ENCODE measurements at regions not wholly inside any gene's neighbourhood (a gene's known extent, or its start where the extent isn't known, plus 50 kb on each side); places are given as distances from the start of the nearest gene placed in this dataset.
"Not testable (repeated sequence)": the region's sequence is repeated elsewhere in the genome, so short reads cannot be mapped to it uniquely, and the experiment has no call there.

DNA sequence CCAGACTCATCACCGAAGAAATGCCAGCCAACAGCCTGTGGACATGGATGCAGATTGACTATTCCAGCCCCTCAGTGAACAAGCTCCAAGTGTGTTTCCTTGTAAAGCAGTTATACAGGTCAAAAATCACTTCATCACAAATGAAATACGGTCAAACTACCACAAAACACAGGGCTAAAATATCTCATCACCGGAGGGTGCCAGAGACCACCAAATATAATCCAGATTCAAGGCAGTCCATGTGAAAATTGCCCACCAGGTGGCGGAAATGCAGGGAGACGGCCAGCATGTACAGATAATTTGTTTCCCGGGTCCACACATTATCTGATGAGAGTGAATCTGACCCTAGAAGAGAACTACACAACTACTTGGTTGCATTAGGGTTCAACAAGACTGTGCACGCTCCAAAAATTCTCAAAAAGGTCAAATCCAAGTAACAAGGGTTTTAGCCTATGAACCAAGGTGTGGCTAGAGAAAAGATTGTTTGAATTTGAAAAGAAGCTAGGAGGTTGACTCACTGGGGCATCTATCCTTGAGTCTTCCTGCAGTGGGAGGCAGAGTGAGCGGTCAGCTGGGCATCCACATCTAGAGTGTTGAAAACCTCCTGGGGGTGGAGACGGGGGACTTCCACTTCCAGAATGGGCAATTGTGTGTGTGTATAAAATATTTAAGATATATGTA lies 71.7 kb downstream of the IGLL5 start:
- H3K4me3 ChIP-seq (ENCODE audit: low read depth, low read length): no peak overlapping the region
- TF ChIP-seq, protein P1, sequence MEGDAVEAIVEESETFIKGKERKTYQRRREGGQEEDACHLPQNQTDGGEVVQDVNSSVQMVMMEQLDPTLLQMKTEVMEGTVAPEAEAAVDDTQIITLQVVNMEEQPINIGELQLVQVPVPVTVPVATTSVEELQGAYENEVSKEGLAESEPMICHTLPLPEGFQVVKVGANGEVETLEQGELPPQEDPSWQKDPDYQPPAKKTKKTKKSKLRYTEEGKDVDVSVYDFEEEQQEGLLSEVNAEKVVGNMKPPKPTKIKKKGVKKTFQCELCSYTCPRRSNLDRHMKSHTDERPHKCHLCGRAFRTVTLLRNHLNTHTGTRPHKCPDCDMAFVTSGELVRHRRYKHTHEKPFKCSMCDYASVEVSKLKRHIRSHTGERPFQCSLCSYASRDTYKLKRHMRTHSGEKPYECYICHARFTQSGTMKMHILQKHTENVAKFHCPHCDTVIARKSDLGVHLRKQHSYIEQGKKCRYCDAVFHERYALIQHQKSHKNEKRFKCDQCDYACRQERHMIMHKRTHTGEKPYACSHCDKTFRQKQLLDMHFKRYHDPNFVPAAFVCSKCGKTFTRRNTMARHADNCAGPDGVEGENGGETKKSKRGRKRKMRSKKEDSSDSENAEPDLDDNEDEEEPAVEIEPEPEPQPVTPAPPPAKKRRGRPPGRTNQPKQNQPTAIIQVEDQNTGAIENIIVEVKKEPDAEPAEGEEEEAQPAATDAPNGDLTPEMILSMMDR (IDR thresholded peaks at IDR 0.05; ENCODE audit: low read depth, low read length): peak; percentile 97
- no peaks in the 10 kb centered on the region for H3K4me1 ChIP-seq
- DNase-seq: peak; percentile 84
- H3K27me3 ChIP-seq: peaks cover under 1% of the 10 kb centered on the region; the same call in 1 of the 2 replicates
- H3K36me3 ChIP-seq: no peaks in the 10 kb centered on the region
- H3K9me3 ChIP-seq: no peaks in the 10 kb centered on the region

DNA sequence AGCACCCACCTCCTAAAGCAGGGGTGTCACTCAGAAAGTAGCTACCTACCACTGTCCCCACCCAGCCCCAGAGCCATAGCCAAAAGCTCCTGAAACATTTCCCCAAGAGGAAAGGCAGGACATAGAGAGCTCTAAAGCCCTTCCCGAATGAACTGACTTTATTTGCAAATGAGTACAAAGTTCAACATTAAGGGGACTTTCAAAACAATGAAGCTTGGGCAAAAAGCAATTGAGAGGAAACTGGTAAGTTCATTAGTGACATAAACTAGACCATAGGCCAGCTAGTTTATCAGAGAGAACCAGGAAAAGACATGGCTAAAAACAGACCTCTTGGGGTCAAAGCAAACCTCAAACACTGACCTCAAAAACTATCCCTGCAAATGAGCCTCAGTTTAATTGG lies 72.7 kb downstream of the IGLL5 start:
- Histone ChIP-seq H3K9me3 (no peaks in the 10 kb centered on the region), H3K36me3 (no peaks in the 10 kb centered on the region), H3K27me3 (no peaks in the 10 kb centered on the region; the same call in 1 of the 2 replicates)

DNA sequence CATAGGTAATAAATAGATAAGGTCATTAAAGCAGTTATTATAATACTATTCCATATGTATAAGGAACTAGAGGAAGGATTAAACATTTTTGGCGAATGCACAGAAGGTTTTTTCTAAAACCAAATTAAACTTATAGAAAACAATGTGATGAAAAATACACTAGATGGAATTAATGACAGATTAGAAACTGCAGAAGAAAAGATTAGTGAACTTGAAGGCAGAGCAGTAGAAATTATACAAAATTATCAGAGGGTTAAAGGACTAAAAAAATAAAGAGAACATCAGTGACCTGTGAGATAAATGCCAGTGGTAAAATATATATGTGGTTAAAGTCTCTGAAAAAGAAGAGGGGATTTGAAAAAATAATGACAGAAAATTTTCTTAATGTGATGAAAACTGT lies 74.0 kb downstream of the IGLL5 start:
- Histone ChIP-seq H3K9me3 (no peaks in the 10 kb centered on the region), H3K4me1 (no peaks in the 10 kb centered on the region), H3K27me3 (peaks cover 3% of the 10 kb centered on the region; the same call in 1 of the 2 replicates), H3K4me3 (ENCODE audit: low read depth, low read length) (no peak overlapping the region), H3K36me3 (no peaks in the 10 kb centered on the region)
- TF ChIP-seq, protein P1 (IDR thresholded peaks at IDR 0.05; ENCODE audit: low read depth, low read length): no peak
- DNase-seq: no peak

More for the DNA sequence above, 72.7 kb downstream of the IGLL5 start:
- Histone ChIP-seq H3K4me1 (no peaks in the 10 kb centered on the region), H3K4me3 (ENCODE audit: low read depth, low read length) (no peak overlapping the region)
- DNase-seq: no peak
- TF ChIP-seq, protein P1 (IDR thresholded peaks at IDR 0.05; ENCODE audit: low read depth, low read length): no peak

DNA sequence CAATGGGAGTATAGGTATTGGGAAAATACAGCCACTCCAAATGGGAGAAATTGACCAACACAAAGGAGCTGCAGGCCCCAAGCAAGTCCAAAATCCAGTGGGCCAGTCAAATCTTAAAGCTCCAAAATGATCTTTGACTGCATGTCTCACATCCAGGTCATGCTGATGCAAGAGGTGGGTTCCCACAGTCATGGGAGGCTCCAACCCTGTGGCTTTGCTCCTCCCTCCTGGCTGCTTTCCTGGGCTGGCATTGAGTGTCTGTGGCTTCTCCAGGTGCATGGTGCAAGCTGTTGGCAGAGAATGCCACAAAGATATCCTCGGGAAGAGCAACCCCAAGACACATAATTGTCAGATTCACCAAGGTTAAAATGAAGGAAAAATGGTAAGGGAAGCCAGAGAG lies 80.8 kb downstream of the IGLL5 start:
- H3K4me1 ChIP-seq: no peaks in the 10 kb centered on the region
- TF ChIP-seq, protein P1 (IDR thresholded peaks at IDR 0.05; ENCODE audit: low read depth, low read length): no peak
- H3K36me3 ChIP-seq: no peaks in the 10 kb centered on the region
- DNase-seq: no peak
- peaks cover 3% of the 10 kb centered on the region; the same call in 1 of the 2 replicates for H3K9me3 ChIP-seq
- no peak overlapping the region for H3K4me3 ChIP-seq (ENCODE audit: low read depth, low read length)
- H3K27me3 ChIP-seq: peaks cover 3% of the 10 kb centered on the region; the same call in 1 of the 2 replicates

DNA sequence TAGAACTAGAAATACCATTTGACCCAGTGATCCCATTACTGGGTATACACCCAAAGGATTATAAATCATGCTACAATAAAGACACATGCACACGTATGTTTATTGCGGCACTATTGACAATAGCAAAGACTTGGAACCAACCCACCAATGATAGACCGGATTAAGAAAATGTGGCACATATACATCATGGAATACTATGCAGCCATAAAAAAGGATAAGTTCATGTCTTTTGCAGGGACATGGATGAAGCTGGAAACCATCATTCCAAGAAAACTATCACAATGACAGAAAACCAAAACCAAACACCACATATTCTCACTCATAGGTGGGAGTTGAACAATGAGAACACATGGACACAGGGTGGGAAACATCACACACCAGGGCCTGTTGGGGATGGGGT lies 85.0 kb downstream of the IGLL5 start:
- not testable (repeated sequence) for DNase-seq; H3K9me3 ChIP-seq; H3K27me3 ChIP-seq; H3K4me3 ChIP-seq (ENCODE audit: low read depth, low read length); H3K4me1 ChIP-seq; H3K36me3 ChIP-seq

DNA sequence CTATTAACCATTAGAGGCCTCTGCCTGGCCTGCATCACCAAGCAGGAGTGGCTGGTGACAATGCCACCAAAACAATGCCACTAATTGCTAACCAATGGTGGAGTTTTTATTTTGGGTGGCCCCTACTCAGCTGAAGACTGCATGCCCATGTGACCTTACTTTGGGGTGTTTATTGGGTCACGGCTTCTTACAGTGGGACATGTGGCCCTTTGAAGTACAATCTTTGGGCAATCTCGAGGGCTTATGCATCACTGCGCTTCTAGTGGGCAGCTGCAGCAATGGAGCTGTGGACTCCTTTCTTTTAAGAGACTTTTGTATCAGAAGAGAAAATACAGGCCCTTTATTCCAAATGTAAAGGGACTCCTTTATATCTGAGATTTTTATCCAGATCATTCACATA lies 85.7 kb downstream of the IGLL5 start:
- TF ChIP-seq, protein P1 (IDR thresholded peaks at IDR 0.05; ENCODE audit: low read depth, low read length): no peak

More for the DNA sequence above, 85.7 kb downstream of the IGLL5 start:
- Histone ChIP-seq H3K36me3 (no peaks in the 10 kb centered on the region), H3K9me3 (peaks cover 3% of the 10 kb centered on the region; the same call in 1 of the 2 replicates), H3K27me3 (no peaks in the 10 kb centered on the region), H3K4me3 (ENCODE audit: low read depth, low read length) (no peak overlapping the region), H3K4me1 (no peaks in the 10 kb centered on the region)
- DNase-seq: no peak
